Spleen (tissue), 7 donors: ENCODE measurements at regions not wholly inside any gene's neighbourhood (a gene's known extent, or its start where the extent isn't known, plus 50 kb on each side); places are given as distances from the start of the nearest gene placed in this dataset.

Source experiments
- CTCF ChIP-seq, 11 experiments: fragments of 200-600 bp in 7 of 11; fragments of 450-650 bp in 4 of 11; sonication (generic) in 4 of 11; IDR thresholded peaks in 8 of 11; conservative IDR thresholded peaks in 3 of 11; 1 replicate in 7 of 11; 2 replicates in 4 of 11; pipeline versions ENCODE4 v1.4.0 to v1.8.0; 2016 to 2021; ENCODE audit warnings: antibody characterized with exemption in 11 of 11, inconsistent platforms in 4 of 11, mild to moderate bottlenecking in 1 of 11
- POLR2A ChIP-seq, 3 donors: fragments of 450-650 bp; IDR thresholded peaks; one replicate each; pipeline ENCODE4 v1.5.1; 2017; ENCODE audit warnings: antibody characterized with exemption in 3 of 3, mild to moderate bottlenecking in 1 of 3
- POLR2AphosphoS5 ChIP-seq, 3 donors: sonication (generic); formaldehyde crosslinking; IDR thresholded peaks; one replicate each; pipeline ENCODE4 v1.5.1; 2017; ENCODE audit warnings: antibody characterized with exemption in 3 of 3
- donor health status: DM: no; HTN: no; CAD: no; lungs with moderate emphysema.
- donor health status: DM: no; HTN: no; CAD: no.
- donor health status: DM: no; HTN: no; CAD: no.

- TF ChIP-seq CTCF (IDR thresholded peaks at IDR 0.05 in 8 of 11, conservative IDR thresholded peaks at IDR 0.05 in 3 of 11) (no peak), POLR2A (IDR thresholded peaks at IDR 0.05) (no peak), POLR2AphosphoS5 (IDR thresholded peaks at IDR 0.05) (no peak)
These were observed 616.7 kb upstream of the PCDH7 start for GRCh38 chr4:30103455-30103854.
